H1 (cell line): ENCODE measurements at regions not wholly inside any gene's neighbourhood (a gene's known extent, or its start where the extent isn't known, plus 50 kb on each side); places are given as distances from the start of the nearest gene placed in this dataset.

Source experiments
- CTCF ChIA-PET: fragments of 300-600 bp; sonication (Branson Sonifier 250); formaldehyde crosslinking; loops from one replicate; lab custom pipeline; 2021; ENCODE audit not compliant: partially characterized antibody; lab: Charles Lee
- POLR2A ChIA-PET: fragments of 300-600 bp; sonication (Branson Sonifier 250); formaldehyde crosslinking; loops from one replicate; lab custom pipeline; 2021; ENCODE audit warnings: inconsistent platforms; ENCODE audit not compliant: partially characterized antibody; lab: Charles Lee
- DNase-seq, 2 experiments: peaks; one replicate each; pipeline versions ENCODE4 v3.0.0 to v3.0.0-alpha.2; 2010 to 2022; ENCODE audit warnings: low spot score in 2 of 2, low read depth in 1 of 2, mixed read lengths in 1 of 2
- FAIRE-seq: peaks from 2 replicates; lab custom pipeline; 2011; peaks lifted over from hg19 to GRCh38; lab: Jason Lieb, UNC
- H2AFZ ChIP-seq: 2 replicates; pipeline ENCODE4 v1.8.1; 2012; ENCODE audit warnings: low read length, inconsistent platforms
- H2AK5ac ChIP-seq: 2 replicates; pipeline ENCODE4 v1.6.1; 2013; ENCODE audit warnings: low read depth, low read length
- H2BK120ac ChIP-seq: replicated peaks from 2 replicates; pipeline ENCODE3; 2013; ENCODE audit warnings: low read depth, low read length, inconsistent platforms
- H2BK12ac ChIP-seq: 2 replicates; pipeline ENCODE4 v1.6.1; 2013; ENCODE audit warnings: low read depth, low read length
- H2BK15ac ChIP-seq: 2 replicates; pipeline ENCODE4 v1.6.1; 2013; ENCODE audit warnings: low read length
- H2BK20ac ChIP-seq: 2 replicates; pipeline ENCODE4 v1.6.1; 2013; ENCODE audit warnings: low read length
- H2BK5ac ChIP-seq: 2 replicates; pipeline ENCODE4 v1.6.1; 2013; ENCODE audit warnings: low read depth, low read length
- H3K14ac ChIP-seq: 2 replicates; pipeline ENCODE4 v1.6.1; 2013; ENCODE audit warnings: inconsistent platforms; ENCODE audit not compliant: insufficient read length
- H3K18ac ChIP-seq: 2 replicates; pipeline ENCODE4 v1.6.1; 2013; ENCODE audit warnings: low read length; ENCODE audit errors: extremely low read depth
- H3K23ac ChIP-seq: 2 replicates; pipeline ENCODE4 v1.6.1; 2013; ENCODE audit warnings: inconsistent platforms; ENCODE audit not compliant: insufficient read length
- H3K23me2 ChIP-seq: 2 replicates; pipeline ENCODE4 v1.6.1; 2013; ENCODE audit warnings: low read depth, low read length
- H3K27ac ChIP-seq: 2 replicates; pipeline ENCODE4 v1.6.1; 2011; ENCODE audit warnings: low read depth, low read length, inconsistent platforms
- H3K27me3 ChIP-seq, 4 experiments: replicated peaks in 1 of 4; 1 replicate in 1 of 4; 2 replicates in 3 of 4; pipeline versions ENCODE4 v1.6.1 to v1.8.1; 2011 to 2013; ENCODE audit warnings: low read length in 3 of 4, mild to moderate bottlenecking in 3 of 4, inconsistent platforms in 2 of 4, mixed read lengths in 2 of 4, moderate library complexity in 1 of 4; ENCODE audit not compliant: control insufficient read depth in 3 of 4, insufficient read depth in 3 of 4; ENCODE audit errors: extremely low read depth in 1 of 4
- H3K36me3 ChIP-seq, 4 experiments: 2 replicates each; pipeline versions ENCODE4 v1.6.1 to v1.8.1; 2011 to 2013; ENCODE audit warnings: mild to moderate bottlenecking in 4 of 4, low read length in 3 of 4, moderate library complexity in 2 of 4, control low read depth in 1 of 4, inconsistent platforms in 1 of 4; ENCODE audit not compliant: insufficient read depth in 4 of 4, control insufficient read depth in 2 of 4
- H3K4ac ChIP-seq: replicated peaks from 2 replicates; pipeline ENCODE3; 2013; ENCODE audit warnings: low read length, low read depth, mixed read lengths, inconsistent platforms; ENCODE audit not compliant: insufficient read length
- H3K4me1 ChIP-seq, 4 experiments: replicated peaks in 1 of 4; 1 replicate in 1 of 4; 2 replicates in 3 of 4; pipeline versions ENCODE4 v1.6.1 to v1.8.1; 2011 to 2013; ENCODE audit warnings: low read length in 3 of 4, inconsistent platforms in 2 of 4, mixed read lengths in 1 of 4; ENCODE audit not compliant: insufficient read depth in 4 of 4, control insufficient read depth in 3 of 4
- H3K4me2 ChIP-seq, 2 experiments: 2 replicates each; pipeline versions ENCODE4 v1.6.1 to v1.8.1; 2011 to 2013; ENCODE audit warnings: low read depth in 2 of 2, low read length in 2 of 2, control low read depth in 1 of 2, inconsistent platforms in 1 of 2, mild to moderate bottlenecking in 1 of 2; ENCODE audit not compliant: insufficient read depth in 1 of 2
- H3K4me3 ChIP-seq, 4 experiments: fragments of 200-600, 300-600 bp in 1 of 4; sonication (generic), shearing (Covaris generic), sonication (Bioruptor Twin) in 1 of 4; 2 replicates each; pipeline versions ENCODE4 v1.5.1 to v1.8.1; 2011 to 2016; ENCODE audit warnings: low read length in 4 of 4, low read depth in 3 of 4, control low read depth in 2 of 4, inconsistent platforms in 2 of 4, mild to moderate bottlenecking in 2 of 4, mixed read lengths in 1 of 4, moderate library complexity in 1 of 4; ENCODE audit not compliant: insufficient read depth in 2 of 4; ENCODE audit errors: extremely low read depth in 1 of 4
- H3K56ac ChIP-seq: replicated peaks from 2 replicates; pipeline ENCODE3; 2013; ENCODE audit warnings: low read depth, mild to moderate bottlenecking, mixed read lengths, low read length, inconsistent platforms; ENCODE audit not compliant: insufficient read length
- H3K79me1 ChIP-seq: 2 replicates; pipeline ENCODE4 v1.6.1; 2013; ENCODE audit warnings: low read depth, low read length, control low read depth
- H3K79me2 ChIP-seq, 2 experiments: 2 replicates each; pipeline versions ENCODE4 v1.6.1 to v1.8.1; 2012 to 2013; ENCODE audit warnings: low read length in 2 of 2, mild to moderate bottlenecking in 2 of 2, inconsistent platforms in 1 of 2; ENCODE audit not compliant: insufficient read depth in 2 of 2, control insufficient read depth in 1 of 2
- H3K9ac ChIP-seq, 4 experiments: replicated peaks in 1 of 4; 1 replicate in 1 of 4; 2 replicates in 3 of 4; pipeline versions ENCODE4 v1.6.1 to v1.8.1; 2011 to 2013; ENCODE audit warnings: low read depth in 3 of 4, low read length in 3 of 4, control low read depth in 2 of 4, mild to moderate bottlenecking in 2 of 4, moderate library complexity in 2 of 4, inconsistent platforms in 1 of 4; ENCODE audit errors: extremely low read depth in 1 of 4
- H3K9me3 ChIP-seq, 2 experiments: 2 replicates each; pipeline versions ENCODE4 v1.6.1 to v1.8.1; 2012 to 2013; ENCODE audit warnings: mild to moderate bottlenecking in 2 of 2, moderate library complexity in 2 of 2, control low read depth in 1 of 2, inconsistent platforms in 1 of 2, low read depth in 1 of 2, low read length in 1 of 2, mixed read lengths in 1 of 2; ENCODE audit not compliant: insufficient read depth in 2 of 2
- H4K20me1 ChIP-seq, 2 experiments: replicated peaks in 1 of 2; 2 replicates each; pipeline versions ENCODE3 to v1.8.1; 2011 to 2013; ENCODE audit warnings: inconsistent platforms in 2 of 2, low read length in 2 of 2, mild to moderate bottlenecking in 1 of 2; ENCODE audit not compliant: insufficient read depth in 2 of 2, control insufficient read depth in 1 of 2
- H4K5ac ChIP-seq: 2 replicates; pipeline ENCODE4 v1.6.1; 2013; ENCODE audit warnings: low read length, low read depth, mixed read lengths, inconsistent platforms; ENCODE audit not compliant: insufficient read length
- H4K8ac ChIP-seq: 2 replicates; pipeline ENCODE4 v1.8.0; 2013; ENCODE audit warnings: mild to moderate bottlenecking, moderate library complexity, low read length, inconsistent platforms; ENCODE audit not compliant: insufficient read depth; ENCODE audit errors: extremely low read depth
- H4K91ac ChIP-seq: replicated peaks from 2 replicates; pipeline ENCODE3; 2013; ENCODE audit warnings: low read length, mixed read lengths, inconsistent platforms; ENCODE audit not compliant: insufficient read length
- CHD1 ChIP-seq: IDR thresholded peaks from 2 replicates; pipeline ENCODE4 v1.6.1; 2012; ENCODE audit warnings: low read depth, low read length, improper control_type of control experiment
- GTF2F1 ChIP-seq: IDR thresholded peaks from 2 replicates; pipeline ENCODE4 v1.6.1; 2012; ENCODE audit warnings: low read depth, low read length, improper control_type of control experiment, borderline replicate concordance
- KDM1A ChIP-seq: fragments of 200-600, 300-600 bp; sonication (generic); IDR thresholded peaks from 2 replicates; pipeline ENCODE4 v1.7.1; 2016; ENCODE audit warnings: mild to moderate bottlenecking, low read length, borderline replicate concordance
- NANOG ChIP-seq: IDR thresholded peaks from 2 replicates; pipeline ENCODE4 v1.6.1; 2011; ENCODE audit warnings: low read length, low read depth, mild to moderate bottlenecking, inconsistent platforms; ENCODE audit not compliant: insufficient read depth, poor library complexity, severe bottlenecking
- SIX5 ChIP-seq: IDR thresholded peaks from 2 replicates; pipeline ENCODE4 v1.6.1; 2011; ENCODE audit warnings: mild to moderate bottlenecking, low read depth, low read length
- TAF7 ChIP-seq: optimal IDR thresholded peaks from 2 replicates; pipeline ENCODE3; 2011; ENCODE audit warnings: low read depth, mild to moderate bottlenecking, inconsistent platforms, low read length, moderate library complexity, borderline replicate concordance
- TCF12 ChIP-seq: IDR thresholded peaks from 2 replicates; pipeline ENCODE4 v1.6.1; 2011; ENCODE audit warnings: low read depth, mild to moderate bottlenecking, low read length
- USF2 ChIP-seq: IDR thresholded peaks from 2 replicates; pipeline ENCODE4 v1.6.1; 2011; ENCODE audit warnings: low read length, improper control_type of control experiment
- WGBS, 2 experiments: shearing (Covaris generic) in 1 of 2; methylation state at CpG; one replicate each; pipeline versions ENCODE4 v1.1.6 to v1.1.7; 2013 to 2015; ENCODE audit warnings: low lambda C conversion rate in 2 of 2, mixed read lengths in 2 of 2, inconsistent platforms in 1 of 2, low coverage in 1 of 2, missing lambda C conversion rate in 1 of 2; ENCODE audit not compliant: insufficient replicate concordance in 2 of 2, insufficient coverage in 1 of 2, insufficient read length in 1 of 2; ENCODE audit errors: extremely low coverage in 1 of 2, missing lambda C conversion rate in 1 of 2; 5-methylcytosine and 5-hydroxymethylcytosine counted together

GRCh38 chr3:73757536-73757935 lies 132.8 kb upstream of the PDZRN3 start:
- no peak overlapping the region for H3K9ac ChIP-seq
- H2BK12ac ChIP-seq = no peak overlapping the region
- no peak overlapping the region for H3K18ac ChIP-seq
- FAIRE-seq = no peak
- H3K23me2 ChIP-seq = no peaks in the 10 kb centered on the region
- no peaks in the 10 kb centered on the region; a peak in 1 of 8 replicates for H3K36me3 ChIP-seq
- no peak overlapping the region for H3K56ac ChIP-seq
- DNase-seq = no peak
- 94% methylated on average over 3 of the region's 3 CpGs; no CpG with 5 or more reads in 1 of the 2 experiments for WGBS, 2 experiments
- no peak overlapping the region for H3K14ac ChIP-seq
- no peak overlapping the region for H3K4me2 ChIP-seq
- H2BK120ac ChIP-seq = no peak overlapping the region
- no peak overlapping the region for H3K4me3 ChIP-seq
- ChIA-PET CTCF (interaction anchor here (1.2 kb wide), 1 partner anchor 90 kb away, joined by 3 read pairs; no protein-coding TSS in a partner anchor), POLR2A (no interaction called here)
- no peak overlapping the region for H2BK5ac ChIP-seq
- no peak overlapping the region for H4K91ac ChIP-seq
- no peak for TF ChIP-seq GTF2F1
- no peak for TF ChIP-seq TCF12
- TF ChIP-seq TAF7 = no peak
- TF ChIP-seq CHD1 = no peak
- TF ChIP-seq SIX5 = no peak
- no peak for TF ChIP-seq KDM1A
- TF ChIP-seq USF2 = no peak
- TF ChIP-seq NANOG = no peak
- no peak overlapping the region for H4K8ac ChIP-seq
- no peak overlapping the region for H2AFZ ChIP-seq
- no peak overlapping the region for H4K5ac ChIP-seq
- no peaks in the 10 kb centered on the region for H3K27me3 ChIP-seq
- H3K4ac ChIP-seq = no peak overlapping the region
- H3K79me1 ChIP-seq = no peaks in the 10 kb centered on the region
- no peaks in the 10 kb centered on the region for H3K79me2 ChIP-seq
- H3K9me3 ChIP-seq = no peaks in the 10 kb centered on the region
- H3K27ac ChIP-seq = no peak overlapping the region
- H3K23ac ChIP-seq = no peak overlapping the region
- no peaks in the 10 kb centered on the region for H4K20me1 ChIP-seq
- H2BK15ac ChIP-seq = no peak overlapping the region
- no peak overlapping the region for H2AK5ac ChIP-seq
- H3K4me1 ChIP-seq = peaks cover 2 to 8% (median 4%) of the 10 kb centered on the region in 4 experiments; a peak in 6 of 7 replicates
- H2BK20ac ChIP-seq = 0 out of 2 replicates have a peak overlapping the region, but pooled peaks have one; percentile 15
